GM21526 (cell line): ENCODE measurements at regions not wholly inside any gene's neighbourhood (a gene's known extent, or its start where the extent isn't known, plus 50 kb on each side); places are given as distances from the start of the nearest gene placed in this dataset.

Experiments used
- ATAC-seq: cut with Tn5 transposase; IDR thresholded peaks from one replicate; pipeline ENCODE4 v1.9.1; 2021; ENCODE audit warnings: moderate library complexity; ENCODE audit not compliant: unreplicated experiment, low FRiP score

DNA sequence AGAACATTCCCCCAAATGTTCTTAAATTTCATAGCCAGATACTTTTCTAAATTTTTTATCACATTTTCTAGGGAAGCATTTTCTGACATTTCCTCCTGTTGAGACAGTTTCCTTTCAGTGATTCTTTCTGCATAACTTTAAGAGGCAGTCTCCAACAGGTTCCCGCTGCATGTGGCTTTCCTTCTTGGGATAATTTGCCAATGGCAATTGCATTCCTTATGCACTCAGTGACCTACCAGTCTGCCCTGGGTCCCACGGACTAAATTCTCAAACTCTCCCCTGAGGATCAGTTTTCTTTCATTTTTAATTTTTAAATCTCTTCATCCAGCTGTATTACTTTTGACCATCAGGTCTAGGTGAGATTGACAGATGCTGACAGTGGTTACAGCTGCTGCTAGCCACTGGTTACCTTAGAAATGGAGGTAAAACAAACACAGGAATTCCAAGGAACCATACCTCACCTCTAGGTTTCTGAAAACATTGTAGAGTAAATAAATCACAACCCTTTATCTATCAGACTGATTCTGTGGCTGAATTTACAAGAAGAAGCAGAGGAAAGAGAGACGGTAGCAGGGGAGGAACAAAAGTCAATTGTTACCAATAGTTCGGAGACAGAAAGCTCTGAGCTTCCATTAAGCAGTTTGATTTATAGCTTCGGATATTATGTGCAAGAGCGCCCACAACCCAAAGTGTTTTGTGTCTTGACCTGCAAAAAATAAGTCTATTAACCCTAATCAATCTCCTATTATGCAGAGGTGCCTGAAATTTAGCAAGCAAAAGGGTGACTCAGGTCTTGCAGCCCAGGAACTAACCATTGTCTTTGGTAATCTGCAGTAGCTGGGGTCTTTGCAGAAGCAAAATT, 216.0 kb downstream of the PMP22 start:
- ATAC-seq, result no peak

GRCh38 chr17:15048381-15048780, 216.7 kb downstream of the PMP22 start:
- no peak for ATAC-seq

DNA sequence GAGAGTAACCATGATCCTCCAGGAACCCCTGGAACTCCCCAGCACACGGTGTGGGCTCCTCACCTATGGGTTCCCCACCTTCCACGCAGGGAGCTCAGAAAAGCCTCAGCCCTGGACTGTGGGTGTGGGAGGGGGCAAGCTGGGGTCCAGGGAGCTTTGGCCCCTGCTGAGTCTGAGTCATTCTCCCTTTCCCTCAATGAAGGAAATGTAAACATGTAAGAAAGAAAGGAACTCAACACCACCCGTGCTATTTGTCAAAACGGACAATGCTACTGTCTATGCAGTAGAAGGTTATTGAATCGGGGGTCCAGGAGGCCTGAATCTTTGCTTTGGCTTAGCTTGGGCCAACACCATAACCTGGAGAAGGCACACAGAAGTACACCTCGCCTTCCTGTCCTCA, 222.8 kb downstream of the PMP22 start:
- ATAC-seq, result no peak

GRCh38 chr17:15039366-15039765, 225.8 kb downstream of the PMP22 start:
- no peak for ATAC-seq

- ATAC-seq, result no peak
Observed at GRCh38 chr17:15038656-15039055, 226.5 kb downstream of the PMP22 start.

- no peak for ATAC-seq
Observed at GRCh38 chr17:15036238-15036637, 228.9 kb downstream of the PMP22 start.

DNA sequence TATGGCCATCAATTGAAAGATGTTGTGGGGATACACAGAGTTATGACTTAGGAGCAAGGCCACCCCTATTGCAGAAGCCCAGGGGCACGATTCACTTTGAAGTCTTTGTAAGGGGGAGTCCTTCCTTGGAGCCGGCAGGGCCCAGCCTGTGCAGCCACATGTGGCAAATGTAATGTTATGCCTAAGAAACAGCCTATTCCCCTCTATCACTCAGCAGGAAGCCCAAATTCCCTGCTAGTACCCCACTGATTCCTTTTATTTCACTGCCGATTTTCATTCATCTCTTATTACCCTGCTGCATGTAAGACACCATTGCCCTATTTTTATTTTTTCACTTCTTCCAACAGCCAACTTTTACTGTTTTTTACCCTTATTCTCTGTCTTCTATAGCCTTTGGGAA, 233.2 kb downstream of the PMP22 start:
- no peak for ATAC-seq

- ATAC-seq, result no peak
Observed at GRCh38 chr17:15029469-15029868, 235.7 kb downstream of the PMP22 start.

DNA sequence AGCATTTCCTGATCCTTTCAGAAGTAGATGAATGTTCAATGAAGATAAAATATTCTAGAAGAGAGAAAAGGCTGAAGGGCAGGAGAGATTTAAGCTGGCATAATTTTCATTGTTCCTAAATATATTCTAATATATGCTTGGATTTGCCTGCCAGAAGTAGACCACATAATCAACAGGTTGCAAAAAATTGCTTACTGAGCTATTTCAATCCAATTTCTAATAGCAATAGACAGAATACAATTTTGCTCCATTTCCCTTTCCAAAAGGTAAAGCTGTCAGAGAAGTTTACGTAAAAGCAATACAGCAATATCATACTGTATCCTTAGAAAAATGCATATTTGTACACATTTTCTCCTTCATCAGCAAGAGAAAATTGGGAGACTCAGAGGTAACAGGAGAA, 237.3 kb downstream of the PMP22 start:
- ATAC-seq, result no peak

GRCh38 chr17:15026088-15026487, 239.0 kb downstream of the PMP22 start:
- ATAC-seq, result no peak

DNA sequence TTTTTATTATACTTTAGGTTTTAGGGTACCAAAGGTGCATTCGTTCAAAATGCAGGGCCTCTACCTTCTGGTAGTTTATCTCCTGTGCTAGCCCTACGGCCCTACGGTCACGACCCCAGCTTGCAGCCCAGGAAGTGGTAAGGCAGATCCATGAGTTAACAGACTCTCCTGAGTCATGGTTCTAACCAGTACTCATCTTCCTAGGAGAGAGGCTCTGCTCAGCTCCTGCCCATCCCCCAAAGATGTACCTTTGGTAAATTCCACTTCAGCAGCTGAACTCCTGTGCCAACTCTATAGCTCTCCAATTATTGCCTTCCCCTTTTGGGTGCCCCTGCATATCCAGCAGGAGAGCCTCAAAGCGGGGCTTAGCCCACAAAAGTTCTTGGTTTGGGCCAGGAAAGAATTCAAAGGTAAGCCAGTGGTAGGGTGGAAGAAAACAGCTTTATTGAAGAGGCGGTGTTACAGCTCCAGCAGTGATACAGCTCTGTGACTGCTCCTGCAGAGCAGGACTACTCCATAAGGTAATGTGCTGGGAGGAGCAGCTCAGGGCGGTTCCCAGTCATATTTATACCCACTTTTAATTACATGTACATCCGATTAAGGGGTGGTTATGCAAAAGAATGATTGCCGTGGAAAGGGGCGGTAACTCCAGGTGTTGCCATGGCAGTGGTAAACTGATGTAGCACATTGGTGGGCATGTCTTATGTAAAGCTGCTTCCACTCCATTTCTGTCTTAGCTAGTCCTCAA, 241.4 kb downstream of the PMP22 start:
- no peak for ATAC-seq

- ATAC-seq, result no peak
Observed at GRCh38 chr17:15019158-15019557, 246.0 kb downstream of the PMP22 start.

- no peak for ATAC-seq
Observed at GRCh38 chr17:15012351-15012980, 252.7 kb downstream of the PMP22 start.

GRCh38 chr17:15009087-15009486, 256.0 kb downstream of the PMP22 start:
- ATAC-seq, result no peak

GRCh38 chr17:15007147-15007553, 258.0 kb downstream of the PMP22 start:
- ATAC-seq, result no peak

- no peak for ATAC-seq
Observed at GRCh38 chr17:15006421-15007128, 258.6 kb downstream of the PMP22 start.

DNA sequence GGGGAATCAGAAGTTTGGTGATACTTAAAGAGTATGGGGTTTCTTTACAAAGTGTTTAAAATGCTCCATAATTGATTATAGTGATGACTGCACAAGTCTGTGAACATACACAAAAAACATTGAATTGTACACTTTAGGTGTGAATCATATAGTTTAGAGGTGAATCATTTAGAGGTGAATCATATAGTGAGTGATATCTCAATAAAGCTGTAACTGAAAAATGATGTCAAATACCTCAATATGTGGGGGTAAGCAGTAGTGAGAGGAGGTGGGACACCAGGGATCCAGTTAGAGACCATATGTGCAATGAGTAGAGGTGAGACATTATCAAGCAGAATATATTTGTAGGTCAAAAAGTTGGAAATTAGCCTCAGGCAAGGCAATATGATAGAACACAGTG, 264.5 kb downstream of the PMP22 start:
- no peak for ATAC-seq

DNA sequence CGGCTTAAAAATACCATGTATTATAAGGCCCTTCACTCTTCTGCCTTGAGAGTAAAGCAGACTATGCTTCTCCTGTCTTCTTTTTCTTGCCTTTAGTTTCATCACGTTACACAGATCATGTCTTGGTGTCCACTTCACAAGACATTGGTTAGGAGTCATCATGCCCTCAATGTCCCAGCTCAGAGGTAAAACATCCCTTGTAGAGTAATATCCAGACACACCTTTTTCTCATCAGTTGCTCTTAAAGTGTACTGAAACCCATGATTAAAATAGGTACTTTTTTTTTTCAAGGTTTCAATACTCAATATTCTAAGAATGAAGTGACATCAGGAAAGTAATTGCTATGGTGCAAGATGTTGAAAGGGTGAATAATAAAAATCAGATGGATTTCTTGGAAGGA, 267.8 kb downstream of the PMP22 start:
- ATAC-seq, result no peak

DNA sequence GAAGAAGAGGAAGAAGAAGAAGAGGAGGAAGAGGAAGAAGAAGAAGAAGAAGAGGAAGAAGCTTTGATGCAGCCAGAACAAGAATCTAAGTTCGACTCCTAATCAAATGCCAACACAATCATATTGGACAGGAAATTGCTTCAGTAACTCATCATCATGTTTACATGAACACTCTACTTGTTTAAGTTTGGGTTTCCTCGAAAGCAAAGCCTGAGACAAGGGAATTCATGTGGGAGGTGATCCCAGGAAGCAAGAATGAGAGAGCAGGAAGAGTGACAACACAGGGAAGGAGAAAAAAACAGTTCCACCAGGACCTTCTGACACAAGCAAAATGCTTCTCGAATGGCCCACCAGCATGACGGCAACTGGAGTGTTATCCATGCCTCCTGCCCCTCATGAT, 279.0 kb downstream of the PMP22 start:
- ATAC-seq, result no peak

- ATAC-seq, result no peak
Observed at GRCh38 chr17:14972844-14973243, 292.3 kb downstream of the PMP22 start.

GRCh38 chr17:14971054-14971453, 294.1 kb downstream of the PMP22 start:
- ATAC-seq, result no peak
